COLO668 (cell line): ENCODE measurements at regions not wholly inside any gene's neighbourhood (a gene's known extent, or its start where the extent isn't known, plus 50 kb on each side); places are given as distances from the start of the nearest gene placed in this dataset.

Experiments
- DNase-seq: peaks from one replicate; lab custom pipeline; 2025; ENCODE audit not compliant: unreplicated experiment; lab: John Stamatoyannopoulos, UW

DNA sequence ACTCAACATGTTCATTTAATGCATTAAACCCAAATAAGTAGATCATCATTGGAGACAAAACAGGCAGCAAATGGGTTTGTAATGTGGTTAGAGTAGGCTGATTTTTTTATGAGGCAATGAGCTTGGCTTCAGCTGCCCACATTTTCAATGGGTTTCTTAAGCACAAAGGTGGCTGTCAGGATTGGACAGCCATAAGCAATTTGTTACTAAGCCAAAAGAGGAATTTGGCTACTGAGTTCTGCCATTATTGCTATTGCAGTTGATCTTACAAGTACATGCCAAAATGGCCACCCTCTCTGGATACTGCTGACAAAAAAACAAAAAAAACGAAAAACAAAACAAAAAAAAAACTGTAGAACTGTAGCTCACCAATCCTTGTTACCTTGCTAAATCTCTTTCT, 1348.0 kb upstream of the PIK3C3 start:
- no peak for DNase-seq

GRCh38 chr18:40583671-40584070, 1371.4 kb upstream of the PIK3C3 start:
- DNase-seq, result no peak

- DNase-seq, result no peak
Measured at GRCh38 chr18:40582105-40582504, 1372.9 kb upstream of the PIK3C3 start.

GRCh38 chr18:40577981-40578365, 1377.1 kb upstream of the PIK3C3 start:
- no peak for DNase-seq

DNA sequence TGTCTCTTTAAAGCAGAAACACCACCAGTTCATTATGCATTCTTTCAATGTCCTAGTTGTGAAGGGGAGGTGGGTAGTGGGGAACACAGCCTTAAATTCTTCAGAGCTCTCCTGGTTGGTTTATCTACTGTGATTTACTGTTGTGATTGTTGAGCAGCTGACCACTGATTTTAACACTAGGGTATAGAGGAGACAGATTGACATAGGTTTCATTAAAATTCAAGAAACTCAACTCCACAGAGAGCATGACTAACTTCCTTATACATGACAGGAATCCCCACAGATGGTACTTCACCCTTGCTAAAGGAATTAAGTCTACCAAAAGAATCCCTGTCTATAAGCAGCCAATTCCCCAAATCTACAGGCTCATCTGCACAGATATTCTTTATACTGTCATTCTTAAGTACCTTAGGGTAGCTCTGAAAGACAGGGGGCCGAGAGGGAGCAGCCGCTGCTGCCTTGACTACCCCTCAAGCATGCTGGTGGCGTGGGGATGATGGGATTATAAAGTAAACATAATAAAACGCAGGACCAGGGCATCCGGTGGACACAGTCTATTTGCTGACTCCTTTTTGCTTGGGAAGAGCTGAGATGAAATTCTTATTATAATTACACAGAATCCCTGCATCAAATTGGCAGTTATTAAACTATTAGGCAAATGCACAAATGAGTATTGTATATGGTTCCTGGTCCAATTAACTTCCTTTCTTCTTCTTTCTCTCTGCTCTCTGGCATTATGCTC, 1377.6 kb upstream of the PIK3C3 start:
- no peak for DNase-seq

GRCh38 chr18:40576507-40577115, 1378.4 kb upstream of the PIK3C3 start:
- DNase-seq, result no peak

GRCh38 chr18:40570615-40571014, 1384.4 kb upstream of the PIK3C3 start:
- DNase-seq, result no peak

- DNase-seq, result no peak
Measured at GRCh38 chr18:40569605-40570004, 1385.4 kb upstream of the PIK3C3 start.

DNA sequence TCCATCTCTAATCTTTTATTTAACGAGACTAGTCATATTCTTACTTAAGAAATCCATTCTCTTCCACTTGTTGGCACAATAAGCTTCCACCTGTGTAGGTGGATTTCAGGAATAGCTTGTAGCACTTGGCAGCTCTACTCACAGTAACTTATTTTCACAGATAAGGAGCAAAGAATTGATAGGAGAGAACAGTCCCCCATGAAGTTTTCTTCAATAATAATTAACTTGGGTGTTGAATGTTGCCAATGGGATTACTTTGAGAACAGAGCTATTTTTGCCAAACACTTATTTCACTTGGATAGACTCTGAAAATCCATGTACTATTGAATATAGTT, 1388.6 kb upstream of the PIK3C3 start:
- no peak for DNase-seq

DNA sequence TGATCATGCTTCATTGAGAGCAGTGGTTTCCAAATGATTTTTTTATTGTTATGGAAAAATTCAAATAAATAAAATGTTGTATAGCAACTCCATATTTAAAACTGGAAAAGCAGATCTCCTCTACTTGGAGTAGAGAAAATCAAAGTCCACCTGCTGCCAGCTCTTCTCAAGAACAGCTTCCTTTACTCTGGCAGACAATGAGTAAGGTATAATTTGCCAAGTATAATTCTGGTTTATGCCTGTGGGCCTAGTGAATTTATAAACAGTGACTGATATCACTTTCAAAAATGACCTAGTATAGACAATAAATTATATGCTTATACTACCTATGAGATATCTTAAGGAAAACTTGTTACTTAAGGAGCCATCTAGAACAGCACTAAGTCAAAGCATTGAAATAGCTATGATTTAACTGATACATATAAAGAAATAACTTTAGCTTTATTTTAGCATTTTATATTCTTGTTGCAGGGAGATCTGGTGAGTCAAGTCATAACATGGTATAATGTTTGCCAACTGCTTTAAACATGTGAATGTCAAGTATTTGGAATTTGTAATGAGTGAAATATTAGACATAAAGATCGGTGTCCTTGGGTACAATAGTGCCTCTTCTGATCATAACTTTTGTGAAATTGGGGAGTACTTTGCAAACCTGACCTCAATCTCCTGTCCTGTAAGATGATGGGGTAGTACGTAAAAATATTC, 1389.1 kb upstream of the PIK3C3 start:
- no peak for DNase-seq

- no peak for DNase-seq
Measured at GRCh38 chr18:40559556-40559955, 1395.5 kb upstream of the PIK3C3 start.

GRCh38 chr18:40558706-40559392, 1396.2 kb upstream of the PIK3C3 start:
- no peak for DNase-seq

DNA sequence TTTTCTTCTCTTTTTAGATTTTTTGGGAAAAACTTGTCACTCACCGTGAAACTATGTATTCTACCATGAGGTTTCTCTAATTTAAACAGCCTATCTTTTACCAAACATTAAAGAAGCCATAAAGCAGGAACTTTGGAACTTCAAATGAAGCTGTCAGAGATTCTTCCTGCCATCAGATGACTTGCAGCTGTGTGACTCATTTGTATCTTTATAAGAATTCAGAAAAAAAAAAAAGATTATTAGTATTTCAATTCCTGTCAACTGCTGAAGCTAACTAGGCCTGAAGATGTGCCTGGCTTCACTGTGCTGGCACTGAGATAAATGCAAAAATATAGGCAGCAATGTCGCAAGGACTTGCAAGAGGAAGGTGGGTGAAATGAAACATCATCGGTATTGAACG, 1399.1 kb upstream of the PIK3C3 start:
- no peak for DNase-seq

DNA sequence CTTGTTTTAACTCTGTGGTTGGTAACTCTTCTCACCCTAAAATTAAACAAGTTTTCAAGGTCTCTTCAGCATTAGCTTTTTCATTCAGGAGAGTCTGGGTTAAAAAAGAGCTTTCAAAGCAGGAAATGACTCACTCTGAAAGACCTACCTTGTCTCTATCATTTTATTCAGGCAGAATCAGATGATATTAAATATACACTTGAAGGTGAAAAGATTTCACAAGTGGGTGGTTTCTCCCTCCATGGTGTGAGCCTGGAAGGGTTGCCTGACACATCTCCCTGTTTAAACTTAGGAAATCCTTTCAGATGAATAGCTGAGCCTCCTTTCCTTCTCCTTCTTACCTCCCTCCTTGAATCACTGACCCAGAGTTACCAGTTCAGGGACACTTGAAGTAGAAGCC, 1402.0 kb upstream of the PIK3C3 start:
- no peak for DNase-seq

DNA sequence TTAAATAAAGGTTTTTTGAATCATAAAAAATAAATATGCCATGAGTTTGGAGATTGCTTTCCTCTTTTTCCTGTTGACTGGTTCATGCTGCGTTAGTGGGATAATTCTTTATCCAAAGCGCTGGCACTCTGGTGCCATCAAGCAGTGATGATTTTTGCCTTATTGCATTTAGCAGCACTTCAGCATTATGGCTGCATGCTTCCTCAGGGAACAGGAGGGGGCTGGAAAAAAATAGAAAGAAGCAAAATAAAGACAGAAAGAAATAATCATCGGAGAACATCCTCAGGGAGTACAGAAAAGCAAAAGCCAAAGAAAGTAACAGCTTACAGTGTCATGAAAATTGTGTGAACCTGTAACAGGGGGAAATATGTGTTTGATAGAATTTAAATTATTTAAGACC, 1408.2 kb upstream of the PIK3C3 start:
- DNase-seq, result no peak

DNA sequence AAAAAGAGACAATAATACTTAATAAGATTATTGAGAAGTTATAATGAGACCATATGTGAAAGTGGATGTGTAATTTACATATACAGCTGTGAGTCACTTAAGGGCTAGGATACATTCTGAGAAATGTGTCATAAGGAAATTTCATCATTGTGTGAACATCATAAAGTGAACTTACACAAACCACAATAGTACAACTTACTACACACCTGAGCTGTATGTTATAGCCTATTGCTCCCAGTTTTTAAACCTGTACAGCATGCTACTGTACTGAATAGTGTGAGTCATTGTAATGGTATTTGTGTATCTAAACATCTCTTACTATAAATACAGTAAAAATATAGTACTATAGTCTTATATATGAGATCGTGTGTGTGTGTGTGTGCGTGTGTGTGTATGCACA, 1420.3 kb upstream of the PIK3C3 start:
- no peak for DNase-seq

DNA sequence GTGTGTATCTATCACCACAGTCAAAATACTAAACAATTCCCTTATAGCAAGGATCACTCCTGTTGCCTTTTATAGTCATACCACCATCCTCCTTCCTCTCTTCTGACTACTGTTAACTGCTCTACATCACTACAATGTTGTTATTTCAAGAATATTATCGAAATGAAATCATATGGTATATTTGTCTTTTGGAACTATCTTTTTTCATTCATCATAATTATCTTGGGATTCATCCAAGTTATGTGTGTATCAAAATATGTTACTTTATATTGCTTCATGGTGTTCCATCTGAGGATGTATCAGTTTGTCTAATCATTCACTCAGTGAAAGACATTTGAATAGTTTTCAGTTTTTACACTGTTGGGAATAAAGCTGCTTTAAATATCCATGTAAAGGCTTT, 1423.0 kb upstream of the PIK3C3 start:
- no peak for DNase-seq

DNA sequence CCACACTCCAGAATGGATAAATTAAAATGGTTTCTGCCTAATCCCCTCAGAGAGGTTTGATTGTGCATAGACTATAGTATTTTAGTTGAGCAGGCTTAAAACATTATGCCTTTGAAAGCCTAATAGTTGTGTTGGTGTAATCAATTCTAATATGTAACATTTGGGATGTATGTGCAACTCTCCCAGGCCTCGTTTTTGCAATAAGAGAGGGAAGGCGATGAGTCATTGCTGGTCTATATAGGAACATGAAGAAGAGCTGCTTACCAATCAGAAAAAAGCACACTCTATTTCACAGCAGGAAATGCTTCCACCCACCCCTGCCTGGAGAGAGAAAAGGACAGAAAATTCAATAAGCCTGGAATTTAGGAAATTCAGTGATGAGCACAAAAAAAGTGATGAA, 1424.0 kb upstream of the PIK3C3 start:
- no peak for DNase-seq

DNA sequence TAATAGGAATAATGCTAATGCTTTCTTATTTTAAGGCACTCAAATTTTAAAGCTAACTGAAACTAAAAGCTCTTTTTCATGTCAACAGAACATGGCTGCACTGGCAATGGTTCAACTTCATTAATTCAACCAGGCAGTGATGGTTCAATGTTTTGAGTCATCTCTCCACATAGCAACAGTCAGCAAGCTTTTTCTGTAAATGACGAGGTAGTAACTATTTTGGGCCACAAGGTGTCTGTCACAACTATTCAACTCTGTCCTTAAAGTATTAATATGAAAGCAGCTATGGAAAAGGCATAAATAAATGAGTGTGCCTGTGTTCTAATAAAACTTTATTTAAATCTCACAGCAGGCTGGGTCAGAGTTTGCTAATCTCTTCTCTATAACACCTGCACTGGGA, 1425.6 kb upstream of the PIK3C3 start:
- DNase-seq, result no peak

- DNase-seq, result no peak
Measured at GRCh38 chr18:40524881-40525280, 1430.2 kb upstream of the PIK3C3 start.

DNA sequence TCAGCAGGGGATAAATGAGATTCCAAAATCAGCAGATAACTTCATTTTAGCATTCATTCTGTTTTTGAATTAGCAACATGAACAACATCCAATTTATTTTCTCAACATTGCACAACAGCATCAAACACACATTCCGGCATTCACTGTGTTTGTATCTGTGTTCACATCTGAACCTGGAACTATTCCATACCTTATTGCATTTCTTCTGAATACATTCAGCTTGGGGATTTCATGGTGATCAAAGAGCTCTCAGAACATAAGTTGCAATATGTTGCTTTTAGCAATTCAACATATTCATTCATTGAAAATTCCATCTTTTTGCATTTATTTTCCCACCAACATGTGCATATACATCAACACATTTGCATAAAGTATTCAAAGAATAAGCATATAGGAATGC, 1431.7 kb upstream of the PIK3C3 start:
- no peak for DNase-seq

DNA sequence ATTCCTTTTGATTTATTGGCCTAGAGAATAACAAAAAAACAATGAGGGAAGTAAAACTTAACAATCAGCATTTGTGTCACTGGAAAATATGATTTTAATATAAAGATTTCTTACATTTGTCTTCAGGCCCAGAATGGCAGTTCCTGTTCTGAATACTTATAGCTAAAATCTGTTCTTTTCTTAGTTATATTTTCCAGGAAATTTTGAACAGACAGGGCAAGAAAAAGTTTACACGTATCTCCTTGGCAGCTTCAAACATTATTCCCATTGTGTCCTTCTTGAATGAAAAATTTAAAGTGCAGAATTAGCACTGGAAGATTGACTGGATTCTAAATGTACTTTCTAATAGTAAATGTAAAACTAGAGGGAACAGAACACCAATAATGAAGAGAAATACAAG, 1454.0 kb upstream of the PIK3C3 start:
- DNase-seq, result no peak
